ENCODE measurements at regions not wholly inside any gene's neighbourhood (a gene's known extent, or its start where the extent isn't known, plus 50 kb on each side); places are given as distances from the start of the nearest gene placed in this dataset.
"Not testable (repeated sequence)": the region's sequence is repeated elsewhere in the genome, so short reads cannot be mapped to it uniquely, and the experiment has no call there.

GRCh38 chr4:26208237-26208994, 112.4 kb upstream of the RBPJ start:
- DNase-seq (ENCODE audit: low read depth) = no peak

- DNase-seq (ENCODE audit: low read depth) = not testable (repeated sequence)
Observed at GRCh38 chr4:26209378-26209777, 111.4 kb upstream of the RBPJ start.

DNA sequence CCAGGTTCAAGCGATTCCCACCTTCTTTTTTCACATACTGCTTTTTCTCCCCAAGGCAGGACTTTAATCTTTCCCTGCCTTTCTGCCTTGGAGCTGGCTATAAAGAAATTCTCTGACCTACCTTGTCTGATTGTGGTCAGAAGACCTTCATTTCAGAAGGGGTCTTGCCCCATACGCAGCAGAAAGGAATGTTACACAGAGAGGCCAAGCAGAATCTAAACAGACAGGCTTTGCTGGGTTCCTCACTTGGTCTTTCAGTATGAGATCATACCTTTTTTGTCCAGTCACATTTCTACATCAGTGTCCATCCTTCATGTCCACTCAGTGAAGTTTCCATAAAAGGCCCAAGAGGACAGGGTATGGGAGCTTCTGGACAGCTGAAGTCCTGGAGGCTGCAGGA, 108.3 kb upstream of the RBPJ start:
- no peak for DNase-seq (ENCODE audit: low read depth)

- no peak for DNase-seq (ENCODE audit: low read depth)
Observed at GRCh38 chr4:26213317-26213716, 107.5 kb upstream of the RBPJ start.

- no peak for DNase-seq (ENCODE audit: low read depth)
Observed at GRCh38 chr4:26214994-26215393, 105.8 kb upstream of the RBPJ start.

GRCh38 chr4:26215725-26216124, 105.1 kb upstream of the RBPJ start:
- DNase-seq (ENCODE audit: low read depth) = no peak

DNA sequence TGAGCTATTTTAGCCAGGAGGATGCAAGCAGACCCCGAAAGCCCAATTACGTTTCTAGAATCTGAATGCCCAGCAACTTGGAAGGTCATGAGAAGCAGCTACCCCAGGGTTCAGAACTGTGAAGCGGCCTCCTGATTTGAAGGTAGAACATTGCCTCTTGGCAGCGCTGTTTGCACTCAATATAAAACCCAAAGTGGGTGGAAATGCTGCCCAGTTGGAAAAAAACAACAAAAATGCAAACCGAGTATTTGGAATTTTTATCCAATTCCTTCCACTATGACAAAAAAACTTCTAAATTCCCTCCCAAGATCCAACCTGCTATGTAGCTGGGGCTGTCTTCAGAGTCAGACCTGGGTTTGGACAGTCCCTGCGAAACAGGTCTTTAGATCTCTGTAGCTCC, 103.3 kb upstream of the RBPJ start:
- DNase-seq (ENCODE audit: low read depth) = no peak

DNA sequence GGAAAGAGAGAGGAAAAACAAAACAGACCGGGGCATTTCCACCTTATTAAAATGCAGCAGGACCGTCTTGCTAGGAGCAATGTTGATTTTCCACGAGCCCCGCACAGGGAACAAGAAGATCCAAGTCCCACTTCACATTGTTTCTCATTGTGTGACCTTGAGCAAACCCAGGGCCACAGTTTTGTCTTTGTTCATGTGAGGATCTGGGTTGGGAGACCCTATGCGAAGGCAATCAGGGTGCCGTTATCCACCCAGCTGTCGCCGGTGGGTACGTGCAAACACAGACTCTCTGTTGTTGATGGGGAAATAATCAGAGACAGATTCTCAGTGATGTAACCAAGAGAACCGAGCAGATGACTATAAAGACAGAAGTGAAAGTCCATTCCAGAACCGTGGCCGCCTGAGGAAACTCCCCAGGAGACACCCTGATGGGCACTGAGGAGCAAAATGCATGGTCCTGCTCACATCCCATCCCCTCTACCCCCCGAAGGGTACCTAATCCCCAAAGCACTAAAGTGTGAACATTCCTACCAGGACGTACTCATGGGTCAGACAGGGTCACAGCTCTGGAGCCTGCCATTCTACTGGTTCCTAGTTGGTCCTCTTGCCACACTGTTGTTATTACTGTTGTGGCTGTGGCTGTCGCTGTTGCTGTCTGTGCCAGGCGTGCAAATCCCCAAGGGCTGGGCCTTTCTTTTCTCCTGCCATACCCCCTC, 102.7 kb upstream of the RBPJ start:
- no peak for DNase-seq (ENCODE audit: low read depth)

DNA sequence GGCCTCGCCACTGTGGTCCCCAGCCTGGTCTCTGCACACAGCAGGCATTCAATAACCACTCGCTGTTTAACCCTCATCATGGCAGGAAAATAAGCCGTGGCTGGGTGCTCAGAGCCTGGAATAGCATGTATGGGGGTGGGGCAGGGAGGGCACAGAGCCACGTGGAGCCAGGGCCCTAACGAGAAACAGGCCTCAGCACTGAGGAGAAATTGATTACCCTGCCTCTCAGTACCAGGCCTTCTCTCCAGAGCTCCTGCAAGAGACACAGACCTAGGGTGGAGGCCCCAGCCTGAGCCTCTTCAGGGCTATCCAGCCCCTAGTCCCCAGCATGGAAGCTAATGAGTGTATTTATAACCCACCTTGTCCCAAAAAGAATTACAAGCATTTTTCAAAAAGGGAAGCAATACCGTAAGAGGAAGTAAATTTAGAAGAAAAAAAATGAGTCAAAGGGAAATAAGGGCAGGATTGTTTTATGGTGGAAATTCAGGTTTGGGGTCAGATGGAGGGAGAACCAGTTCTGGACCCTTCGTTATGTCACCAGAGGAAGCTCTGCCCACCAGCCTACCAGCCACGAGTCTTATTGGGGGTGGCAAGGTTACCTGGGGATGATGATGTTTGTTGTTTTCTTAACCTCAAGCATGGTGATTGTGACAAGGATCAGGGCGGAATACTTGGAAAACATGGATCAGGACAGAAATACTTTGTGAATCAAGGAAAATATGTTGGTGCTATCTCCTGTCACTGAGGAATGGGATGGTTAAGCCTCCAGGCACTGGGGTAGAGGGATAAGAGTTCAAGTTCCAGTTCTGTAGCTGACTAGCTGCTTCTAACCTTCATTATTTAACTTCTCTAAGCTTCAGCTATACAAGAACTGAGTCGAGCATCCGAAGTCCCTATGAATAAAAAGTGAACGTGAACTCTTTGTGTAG, 101.9 kb upstream of the RBPJ start:
- DNase-seq (ENCODE audit: low read depth) = no peak

DNA sequence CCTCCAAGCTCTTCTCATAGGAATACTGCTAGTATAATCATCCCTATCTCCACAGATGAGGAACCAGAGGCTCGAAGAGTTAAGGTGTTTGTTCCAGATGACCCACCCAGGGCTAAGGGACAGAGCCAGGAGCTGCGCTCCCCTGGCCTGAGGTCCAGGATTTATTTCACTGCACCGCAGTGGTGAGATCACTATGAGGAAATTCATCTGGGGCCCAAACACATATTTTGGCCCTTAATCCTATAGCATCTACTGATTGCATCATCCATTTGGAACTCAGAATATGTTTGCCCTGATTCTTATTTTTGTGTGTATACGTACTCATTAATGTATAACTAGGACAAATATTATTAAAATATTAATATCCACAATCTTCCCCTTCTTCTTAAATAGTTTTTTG, 100.1 kb upstream of the RBPJ start:
- no peak for DNase-seq (ENCODE audit: low read depth)

- DNase-seq (ENCODE audit: low read depth) = no peak
Observed at GRCh38 chr4:26223155-26223554, 97.7 kb upstream of the RBPJ start.

DNA sequence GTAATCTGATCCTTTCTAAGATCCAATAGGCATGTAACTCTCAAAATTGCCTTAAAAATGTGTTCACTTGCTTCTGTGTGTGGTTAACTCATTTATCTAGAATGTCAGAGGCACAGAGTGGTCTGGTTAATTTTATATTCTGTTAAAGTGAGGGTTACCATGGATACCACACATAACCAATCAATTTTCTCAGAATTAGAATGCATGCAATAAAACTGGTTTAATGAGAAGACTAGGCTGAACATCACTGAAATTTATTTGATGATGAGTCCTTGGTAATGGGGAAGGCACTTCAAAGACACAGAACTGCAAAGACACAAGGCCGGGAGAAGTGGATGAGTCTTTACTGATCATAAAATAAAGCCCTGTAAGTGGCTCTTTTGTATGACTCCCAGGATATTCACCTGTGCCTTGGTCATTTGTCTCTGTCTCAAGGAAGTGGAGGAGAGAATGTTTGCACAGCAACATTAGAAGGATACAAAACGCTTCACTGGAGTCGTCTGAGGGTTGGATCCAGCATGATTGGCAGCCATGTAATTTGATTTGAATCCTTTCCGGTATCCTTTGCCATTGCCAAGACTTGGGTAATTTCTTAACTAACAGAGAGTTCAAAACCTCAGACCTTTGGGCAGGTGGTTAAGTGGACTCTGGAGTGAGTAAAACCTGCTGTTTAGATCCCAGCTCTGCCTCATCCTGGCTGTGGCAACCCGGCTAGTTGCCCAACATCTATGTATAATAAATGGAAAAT, 94.0 kb upstream of the RBPJ start:
- no peak for DNase-seq (ENCODE audit: low read depth)

GRCh38 chr4:26227601-26228229, 93.1 kb upstream of the RBPJ start:
- DNase-seq (ENCODE audit: low read depth) = no peak

- no peak for DNase-seq (ENCODE audit: low read depth)
Observed at GRCh38 chr4:26228883-26229282, 91.9 kb upstream of the RBPJ start.

DNA sequence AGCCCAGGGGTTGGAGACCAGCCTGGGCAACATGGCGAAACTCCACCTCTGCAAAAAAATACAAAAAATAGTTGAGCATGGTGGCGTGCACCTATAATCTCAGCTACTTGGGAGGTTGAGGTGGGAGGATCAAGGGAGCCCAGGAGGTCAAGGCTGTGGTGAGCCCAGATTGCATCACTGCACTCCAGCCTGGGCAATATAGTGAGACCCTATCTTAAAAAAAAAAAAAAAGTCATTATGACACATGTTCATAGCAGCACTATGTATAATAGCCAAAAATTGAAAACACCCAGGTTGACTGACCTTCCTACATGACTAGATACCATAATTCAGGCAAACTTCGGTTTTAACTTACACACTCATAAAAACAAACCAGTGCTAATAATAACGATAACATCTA, 90.8 kb upstream of the RBPJ start:
- no peak for DNase-seq (ENCODE audit: low read depth)

DNA sequence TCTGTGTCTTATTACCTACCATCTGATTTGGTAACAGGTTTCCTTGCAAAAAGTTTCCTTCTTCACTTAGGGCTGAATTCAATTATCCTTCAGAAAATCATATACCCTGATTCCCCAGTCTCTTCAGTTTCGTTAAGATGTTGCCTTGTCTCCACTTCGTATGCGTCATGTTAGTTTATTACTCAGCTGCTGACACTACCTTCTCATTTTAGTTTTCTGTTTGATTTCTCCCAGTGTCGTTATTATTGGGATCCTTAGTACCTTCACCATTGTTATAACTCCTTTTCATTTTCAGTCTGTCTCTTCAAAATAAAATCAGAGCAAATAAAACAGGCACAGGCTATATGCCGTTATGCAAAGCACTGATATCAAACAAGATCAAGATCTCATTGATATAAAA, 87.5 kb upstream of the RBPJ start:
- no peak for DNase-seq (ENCODE audit: low read depth)

GRCh38 chr4:26235500-26235899, 85.3 kb upstream of the RBPJ start:
- no peak for DNase-seq (ENCODE audit: low read depth)

- no peak for DNase-seq (ENCODE audit: low read depth)
Observed at GRCh38 chr4:26237916-26238315, 82.9 kb upstream of the RBPJ start.

DNA sequence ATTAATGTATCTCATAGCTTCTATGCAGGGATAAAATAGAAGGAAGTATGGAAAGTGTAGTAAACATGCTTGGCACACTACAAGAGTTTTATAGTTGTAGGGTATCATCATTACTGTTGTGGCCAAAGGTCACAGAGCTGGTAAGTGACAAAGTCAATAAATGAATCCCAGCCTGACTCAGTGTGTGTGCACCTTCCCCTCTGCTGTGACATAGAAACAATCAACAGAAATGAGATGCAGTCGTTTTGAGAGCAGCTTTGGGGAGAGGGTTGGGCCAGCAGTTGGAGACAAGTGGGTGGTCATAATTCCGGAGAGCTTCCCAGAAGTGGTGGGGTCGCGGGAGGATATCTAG, 82.4 kb upstream of the RBPJ start:
- no peak for DNase-seq (ENCODE audit: low read depth)

DNA sequence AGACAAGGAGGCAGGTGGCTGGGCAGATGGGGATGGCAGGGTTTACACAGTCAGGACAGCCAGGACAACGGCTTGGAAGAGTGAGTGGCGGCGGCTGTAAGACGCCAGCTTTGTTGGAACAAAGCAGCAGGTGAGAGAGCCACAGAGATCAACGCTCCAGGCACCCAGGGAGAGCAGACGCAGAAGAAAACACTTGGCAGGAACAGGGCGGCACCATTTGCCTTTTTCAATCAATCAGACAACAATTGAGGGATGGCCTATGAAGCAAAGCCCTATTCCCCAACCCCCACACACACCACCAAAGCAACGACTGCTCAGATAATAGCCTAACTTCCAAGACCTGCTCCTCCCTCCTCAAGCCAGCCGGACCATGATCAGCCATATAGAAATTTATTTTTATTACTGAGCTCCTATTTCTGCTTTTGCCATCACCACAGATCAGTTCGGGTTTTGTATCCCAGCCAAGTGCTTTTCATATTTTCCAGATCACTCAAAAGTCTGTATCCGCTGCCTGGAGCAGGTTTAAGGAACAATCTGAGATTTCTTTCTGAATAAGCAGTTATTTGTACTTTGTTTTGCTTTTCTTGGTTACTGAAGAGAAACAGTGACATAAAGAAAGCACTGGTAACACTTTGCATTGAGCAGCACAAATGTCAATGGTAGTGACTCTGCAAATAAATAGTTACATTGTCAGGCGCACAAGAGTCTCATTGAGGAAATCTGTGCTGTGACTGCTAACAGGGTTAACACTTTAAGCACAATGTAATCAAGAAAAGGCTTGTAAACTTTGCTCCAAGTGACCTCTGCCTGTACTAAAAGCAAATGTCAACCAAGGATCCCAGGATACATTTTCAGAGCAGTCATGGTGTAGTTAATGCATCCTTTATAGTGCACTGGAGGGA, 81.8 kb upstream of the RBPJ start:
- DNase-seq (ENCODE audit: low read depth) = no peak

DNA sequence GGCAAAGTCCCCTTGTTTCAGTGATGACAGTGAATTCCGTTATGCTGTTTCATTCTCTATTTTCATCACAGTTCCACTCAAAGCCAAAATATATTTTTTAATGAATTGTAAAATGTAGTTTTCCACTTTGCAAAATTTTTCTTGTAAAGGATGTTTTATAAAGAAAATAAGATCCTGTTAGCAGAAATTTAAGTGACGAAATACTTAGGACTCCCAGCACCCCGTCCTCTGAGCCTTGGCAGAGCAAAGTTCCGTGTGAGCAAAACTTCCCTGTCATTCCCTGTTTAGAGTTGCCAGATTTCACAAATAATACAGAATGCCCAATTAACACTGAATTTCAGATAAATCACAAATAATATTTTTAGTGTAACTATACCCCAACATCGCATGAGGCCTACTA, 81.0 kb upstream of the RBPJ start:
- no peak for DNase-seq (ENCODE audit: low read depth)

Measured in activated T-cell treated with anti-CD3 and anti-CD28 coated beads for 24 hours (primary cell).